NCI-H748 treated with DMSO at 0.1 percent for 48 hours (cell line): ENCODE measurements at regions not wholly inside any gene's neighbourhood (a gene's known extent, or its start where the extent isn't known, plus 50 kb on each side); places are given as distances from the start of the nearest gene placed in this dataset.

ENCODE experiments used
- DNase-seq: peaks from one replicate; lab custom pipeline; 2025; lab: John Stamatoyannopoulos, UW

DNA sequence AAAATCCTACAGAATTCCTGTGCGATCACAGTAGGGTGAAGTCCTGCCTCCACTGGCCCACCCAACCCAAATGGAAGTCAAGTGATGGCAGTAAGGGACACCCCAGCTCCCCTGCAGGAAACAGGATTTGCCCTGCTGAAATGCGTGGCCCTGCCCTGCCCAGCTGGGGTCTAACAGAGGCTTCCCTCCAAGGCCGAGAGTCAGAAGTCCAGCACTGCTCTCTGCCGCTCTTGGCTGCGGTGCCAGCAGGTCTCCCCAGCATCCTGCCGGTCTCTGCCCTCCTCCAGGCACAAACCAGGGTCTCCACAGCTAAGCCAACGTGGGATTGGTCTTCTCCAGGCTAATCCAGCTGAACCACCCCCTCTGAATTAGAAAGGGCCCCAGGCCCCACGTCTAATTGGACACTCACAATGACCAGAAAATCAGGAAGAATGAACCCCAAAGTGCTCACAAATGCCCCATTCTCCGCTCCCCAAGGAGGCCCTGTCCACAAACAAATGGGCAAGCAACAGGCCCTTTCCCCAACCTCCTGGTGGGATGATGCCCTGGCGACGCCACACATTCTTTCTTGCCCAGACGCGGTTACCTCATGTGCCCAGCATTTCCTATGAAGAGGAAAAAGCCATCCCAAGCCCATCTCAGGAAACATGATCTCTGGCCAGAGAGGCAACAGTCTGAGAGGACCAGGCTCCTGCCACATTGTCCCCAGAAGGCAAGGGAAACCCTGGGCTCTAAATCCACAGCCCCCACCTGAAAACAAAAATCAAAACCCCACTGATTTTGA lies 117.2 kb downstream of the BANF2 start:
- DNase-seq = no peak

DNA sequence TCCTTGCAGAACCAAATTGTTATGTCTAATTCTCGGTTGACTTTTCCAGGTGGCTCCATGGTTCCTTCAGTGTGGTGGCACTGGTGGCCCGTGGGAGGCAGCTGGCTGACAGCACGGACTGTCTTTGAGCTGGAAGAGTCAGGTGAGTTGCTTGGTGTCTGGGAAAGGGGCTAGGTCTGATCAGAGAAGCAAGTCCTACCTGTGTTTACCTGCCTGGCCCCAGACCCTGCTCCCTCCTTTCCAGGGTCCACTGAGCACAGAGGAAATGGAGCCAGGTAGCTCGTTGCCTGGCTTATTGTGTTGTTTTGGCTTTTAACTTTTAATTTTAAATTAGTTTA lies 111.8 kb downstream of the BANF2 start:
- DNase-seq = no peak

DNA sequence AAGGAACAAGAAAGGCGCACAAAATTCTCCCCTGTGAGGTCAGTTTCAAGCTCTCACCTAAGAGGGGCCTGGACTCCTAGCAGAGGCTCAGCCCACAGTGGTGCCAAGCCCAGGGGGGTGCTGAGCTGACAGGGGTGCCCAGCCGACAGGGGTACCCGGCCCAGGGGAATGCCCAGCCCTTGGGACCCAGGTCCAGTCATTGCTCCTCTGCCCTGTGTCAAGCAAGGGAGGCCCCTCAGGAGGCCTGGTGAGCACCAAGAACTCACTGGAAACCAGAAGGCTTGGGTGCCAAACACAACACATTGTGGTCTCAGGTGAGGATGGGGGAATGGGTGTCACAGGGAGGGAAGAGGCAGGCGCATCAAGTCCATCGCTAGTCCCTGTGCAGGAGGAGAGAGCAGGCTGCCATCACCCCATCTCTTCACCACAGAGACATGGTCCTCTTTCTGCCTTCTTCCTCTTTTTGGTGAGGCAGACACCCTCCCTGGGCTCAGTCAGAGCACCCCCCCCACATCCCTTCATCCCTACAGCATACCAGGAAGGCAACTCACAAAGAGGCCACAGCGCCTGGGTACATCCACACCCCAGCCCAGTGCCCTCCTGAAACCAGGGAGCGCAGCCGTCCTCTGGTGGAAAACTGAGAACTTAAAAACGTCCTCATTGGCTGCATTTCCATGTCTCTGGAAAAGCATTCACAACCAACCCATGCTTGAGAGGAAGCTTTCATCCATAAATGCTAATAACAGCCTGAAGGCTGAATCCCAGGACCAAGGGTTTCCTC lies 111.3 kb downstream of the BANF2 start:
- DNase-seq = no peak

DNA sequence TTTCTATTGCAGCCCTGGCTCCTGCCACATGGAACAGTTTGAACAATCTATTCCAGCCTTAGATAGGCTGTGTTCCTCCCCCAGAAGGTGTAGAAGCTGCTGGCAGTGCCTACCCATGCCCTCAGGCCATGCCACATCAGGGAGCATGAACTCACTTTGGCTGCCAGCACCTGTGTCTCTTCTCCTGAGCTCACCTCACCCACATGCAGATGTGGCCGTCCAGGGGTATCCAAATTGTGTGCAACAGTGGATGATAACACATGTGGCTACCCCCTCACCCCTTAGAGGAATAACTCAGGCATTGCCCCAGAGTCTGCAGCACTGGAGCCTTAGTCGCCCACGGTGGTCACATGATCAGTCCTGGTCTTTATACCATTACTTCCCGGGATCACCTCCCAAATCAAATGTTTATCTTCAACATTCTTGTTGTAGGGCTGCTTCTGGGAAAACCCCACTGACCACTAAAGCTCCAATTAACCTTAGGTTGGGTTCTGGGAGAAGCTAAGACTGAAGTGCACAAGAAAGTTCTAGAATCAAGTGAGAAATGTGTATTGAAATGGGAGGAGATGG lies 110.4 kb downstream of the BANF2 start:
- DNase-seq = no peak

DNA sequence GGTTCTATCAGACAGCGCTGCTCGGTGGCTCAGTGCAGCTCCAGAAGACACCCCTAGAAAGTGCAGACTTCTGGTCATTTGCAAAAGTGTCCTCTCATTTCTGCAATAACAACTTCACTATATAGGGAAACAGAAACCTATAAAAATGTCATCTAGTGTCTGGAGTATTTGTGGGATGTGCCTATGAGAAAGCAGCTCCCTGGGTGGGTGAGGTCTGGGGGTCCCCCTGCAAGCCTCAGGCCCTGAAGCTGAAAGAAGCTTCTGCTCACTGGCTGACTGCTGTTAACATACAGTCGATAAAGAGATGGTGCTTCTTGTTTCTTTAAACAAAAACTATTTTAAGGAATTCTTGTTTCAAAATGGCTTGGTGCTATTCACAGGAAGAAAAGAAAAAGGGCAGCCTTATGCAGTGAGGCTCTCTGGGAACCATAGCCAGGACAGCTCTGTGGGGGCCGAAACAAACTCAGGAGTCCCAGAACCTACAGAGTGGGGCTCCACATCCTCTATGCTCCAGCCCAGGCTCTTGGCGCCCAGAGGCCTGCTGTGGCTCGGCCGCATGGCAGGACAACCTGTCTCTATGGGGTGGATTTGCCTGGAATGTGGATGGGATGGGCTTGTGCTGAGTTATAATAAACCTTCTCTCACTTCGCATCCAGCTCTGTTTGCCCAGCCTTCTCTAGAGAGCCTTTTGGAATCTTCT lies 109.7 kb downstream of the BANF2 start:
- DNase-seq = no peak

GRCh38 chr20:17808782-17809181 lies 109.0 kb downstream of the BANF2 start:
- DNase-seq = no peak

DNA sequence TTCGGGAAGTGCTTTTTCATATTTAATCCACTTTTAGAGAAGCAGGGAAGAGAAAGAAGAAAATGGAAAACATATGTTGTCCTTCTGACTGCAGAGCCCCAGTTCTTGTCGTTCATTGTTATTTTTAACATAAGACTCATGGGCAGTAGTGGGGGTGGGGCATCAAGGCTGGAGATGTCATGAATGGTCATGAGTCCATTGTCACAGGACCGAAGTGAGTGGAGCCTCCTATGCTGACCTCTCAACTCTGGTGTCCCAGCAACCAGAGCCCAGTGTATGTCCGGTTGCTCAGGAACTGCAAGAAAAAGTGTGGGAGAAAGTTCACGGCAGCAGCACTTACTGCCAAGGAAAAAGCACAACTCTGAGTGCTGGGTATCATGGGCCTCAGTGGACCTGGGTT lies 108.6 kb downstream of the BANF2 start:
- DNase-seq = no peak

DNA sequence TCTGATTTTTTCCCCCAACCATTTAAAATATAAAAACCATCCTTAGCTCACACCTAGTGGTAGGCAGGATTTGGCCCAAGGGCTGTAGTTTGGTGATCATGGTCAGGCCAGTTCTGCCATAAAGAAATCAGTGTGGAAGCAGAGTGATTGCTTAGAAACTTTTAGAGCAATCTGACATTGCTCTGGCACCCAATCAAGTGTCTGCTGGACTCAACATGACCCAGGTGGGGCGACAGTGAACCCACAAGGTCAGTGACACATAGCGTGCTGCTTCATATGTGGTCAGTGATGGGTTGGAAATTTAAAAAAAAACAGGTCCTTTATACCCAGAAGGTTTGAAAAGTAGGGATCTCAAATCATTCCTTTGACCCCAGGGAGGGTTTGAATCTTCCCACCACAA lies 107.9 kb downstream of the BANF2 start:
- no peak for DNase-seq

- DNase-seq = no peak
Measured at GRCh38 chr20:17806739-17807441, 107.1 kb downstream of the BANF2 start.

GRCh38 chr20:17806107-17806506 lies 106.3 kb downstream of the BANF2 start:
- DNase-seq = no peak

- no peak for DNase-seq
Measured at GRCh38 chr20:17803765-17804164, 104.0 kb downstream of the BANF2 start.

DNA sequence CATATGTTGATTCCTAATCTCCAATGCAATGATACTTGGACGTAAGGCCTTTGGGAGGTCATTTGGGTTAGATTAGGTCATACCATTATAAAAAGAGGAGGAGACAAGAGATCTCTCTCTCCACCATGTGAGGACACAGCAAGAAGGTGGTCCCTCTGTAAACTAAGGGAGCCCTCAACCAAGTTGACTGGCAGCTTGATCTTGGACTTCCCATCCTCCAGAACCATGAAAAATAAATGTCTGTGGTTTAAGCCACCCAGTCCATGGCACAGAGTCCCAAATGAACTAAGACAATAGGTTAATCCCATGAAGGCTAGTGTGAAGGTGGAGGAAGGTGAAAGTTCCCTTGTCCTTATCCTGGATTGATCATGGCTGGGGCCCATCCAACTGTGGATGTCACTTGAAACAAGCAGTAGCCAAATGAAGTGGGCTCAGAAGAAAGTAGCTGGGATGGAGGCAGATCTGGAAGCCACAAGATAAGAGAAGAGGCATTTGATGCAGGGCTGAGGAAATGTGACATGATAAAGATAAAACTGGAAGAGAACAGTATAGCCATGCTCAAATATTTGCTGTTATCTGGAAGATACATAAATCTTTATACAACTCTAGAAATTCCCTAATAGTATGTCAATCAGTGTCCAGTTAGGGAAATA lies 99.9 kb downstream of the BANF2 start:
- no peak for DNase-seq

- DNase-seq = no peak
Measured at GRCh38 chr20:17798601-17799000, 98.8 kb downstream of the BANF2 start.

DNA sequence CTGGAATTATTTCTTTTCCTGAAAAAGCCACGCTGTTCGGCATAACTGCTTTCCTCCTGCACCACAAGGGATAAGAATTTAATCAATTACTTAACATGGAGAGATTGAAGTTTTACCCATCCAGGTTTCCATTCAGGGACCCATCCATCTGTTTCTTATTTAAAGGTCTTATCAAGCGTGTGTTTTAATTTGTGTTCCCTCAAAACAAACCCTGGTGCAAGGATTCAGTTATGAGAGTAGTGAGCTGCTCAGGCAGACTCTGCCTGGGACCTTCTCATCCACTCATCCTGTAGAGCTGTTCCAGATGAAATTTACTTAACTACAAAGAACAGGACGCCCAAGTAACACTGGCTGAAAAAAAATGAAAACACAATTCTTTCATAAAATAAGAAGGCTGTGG lies 97.8 kb downstream of the BANF2 start:
- no peak for DNase-seq

DNA sequence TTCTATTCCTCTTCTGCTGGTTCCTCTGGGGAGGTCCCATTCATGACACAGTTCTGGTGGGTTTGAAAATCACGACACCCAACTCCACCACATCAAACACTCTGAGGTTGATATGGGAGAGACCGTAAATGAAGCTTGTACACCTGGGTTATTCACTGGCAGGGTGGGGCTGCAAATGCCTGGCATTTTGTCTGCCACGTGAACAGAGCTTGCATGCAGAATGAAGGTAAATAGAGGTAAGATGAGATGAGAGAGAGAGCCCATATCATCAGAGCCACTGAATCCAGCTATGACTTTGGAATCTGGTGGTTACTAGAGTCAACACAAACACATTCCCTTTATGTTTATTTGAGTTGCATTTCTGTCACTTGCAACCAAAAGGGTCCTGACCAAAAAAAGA lies 97.4 kb downstream of the BANF2 start:
- DNase-seq = no peak

DNA sequence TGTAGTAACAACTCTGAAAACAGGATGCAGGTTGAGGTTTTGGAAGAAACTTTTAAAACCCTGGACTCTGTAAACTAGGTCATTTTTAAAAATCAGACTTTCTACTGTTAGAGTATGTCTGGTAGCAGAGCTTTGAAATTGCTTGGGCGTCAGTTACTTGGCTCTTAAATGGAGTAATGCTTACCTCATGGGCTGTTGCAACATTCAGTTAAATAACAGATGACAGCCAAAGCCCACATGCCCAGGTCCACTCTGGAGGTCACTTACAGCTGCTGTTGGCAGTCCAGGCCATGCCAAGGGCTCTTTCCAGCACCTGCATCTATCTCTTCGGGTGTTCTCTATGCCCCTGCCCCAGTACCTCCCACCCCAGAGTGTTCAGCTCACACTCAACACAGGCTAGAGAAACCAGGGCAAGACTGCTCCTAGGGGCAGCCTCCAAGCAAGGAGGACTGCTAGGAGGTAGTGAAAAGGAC lies 96.4 kb downstream of the BANF2 start:
- no peak for DNase-seq

GRCh38 chr20:17795501-17796071 lies 95.8 kb downstream of the BANF2 start:
- DNase-seq = no peak

DNA sequence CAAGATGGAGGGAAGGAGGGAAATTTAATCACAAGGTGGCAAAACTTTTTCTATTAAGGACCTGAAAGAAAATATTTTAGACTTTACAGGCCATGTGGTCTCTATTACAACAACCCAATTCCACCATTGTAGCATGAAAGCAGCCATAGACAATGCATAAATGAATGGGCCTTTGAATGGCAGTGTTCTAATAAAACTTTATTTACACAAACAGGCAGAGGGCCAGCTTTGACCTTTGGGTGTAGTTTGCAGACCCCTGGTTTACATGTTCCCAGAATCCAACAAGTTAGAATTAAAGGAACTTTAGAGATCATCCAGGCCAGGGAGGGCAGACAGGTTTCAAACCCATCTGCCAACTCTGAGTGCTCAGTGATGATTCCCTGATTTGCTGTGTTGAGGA lies 95.2 kb downstream of the BANF2 start:
- DNase-seq = no peak

GRCh38 chr20:17794400-17794799 lies 94.6 kb downstream of the BANF2 start:
- DNase-seq = no peak

DNA sequence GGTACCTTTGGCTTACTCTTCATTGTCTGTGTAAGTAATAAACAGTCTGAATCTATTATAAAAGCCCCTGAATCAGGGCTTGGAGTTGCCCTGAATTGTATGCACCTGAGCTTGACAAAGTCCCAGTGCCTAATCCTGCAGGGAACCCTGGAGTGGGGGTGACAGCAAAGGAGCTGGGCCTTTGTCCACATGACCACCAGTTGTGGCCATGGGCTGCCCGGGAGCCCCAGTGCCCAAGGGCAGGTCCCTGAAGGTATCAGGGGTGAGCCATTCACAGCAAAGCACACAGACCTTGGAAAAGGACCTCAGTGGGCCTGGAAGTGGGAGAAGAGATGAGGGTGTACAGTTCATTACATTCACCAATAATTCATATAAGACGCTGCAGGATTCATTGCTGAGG lies 94.2 kb downstream of the BANF2 start:
- DNase-seq = no peak

GRCh38 chr20:17790296-17790695 lies 90.5 kb downstream of the BANF2 start:
- DNase-seq = no peak
